ENCODE measurements at regions not wholly inside any gene's neighbourhood (a gene's known extent, or its start where the extent isn't known, plus 50 kb on each side); places are given as distances from the start of the nearest gene placed in this dataset.

GRCh38 chr1:168917796-168918195, 188.7 kb upstream of the ATP1B1 start:
- no peak for TF ChIP-seq CTCF (IDR thresholded peaks at IDR 0.05)
- no peak for TF ChIP-seq RNF2 (IDR thresholded peaks at IDR 0.05; ENCODE audit: borderline replicate concordance, low read depth)
- no peak for TF ChIP-seq POLR2A (IDR thresholded peaks at IDR 0.05; ENCODE audit: low read length)
- TF ChIP-seq CEBPB (IDR thresholded peaks at IDR 0.05) = no peak
- no peak for TF ChIP-seq PBX3 (IDR thresholded peaks at IDR 0.05)
- no peak for TF ChIP-seq REST (IDR thresholded peaks at IDR 0.05)
- no peak for TF ChIP-seq CBX8 (IDR thresholded peaks at IDR 0.05)
- TF ChIP-seq BHLHE40 (IDR thresholded peaks at IDR 0.05; ENCODE audit: low read depth, low read length) = no peak
- TF ChIP-seq HOXA7 (CRISPR knock-in tag; IDR thresholded peaks at IDR 0.05) = no peak
- TF ChIP-seq USF2 (IDR thresholded peaks at IDR 0.05) = no peak
- no peak for TF ChIP-seq RCOR1 (IDR thresholded peaks at IDR 0.05; ENCODE audit: low read depth, low read length)
- no peak for TF ChIP-seq MAFK (IDR thresholded peaks at IDR 0.05; ENCODE audit: partially characterized antibody)
- no peak for TF ChIP-seq EHMT2 (IDR thresholded peaks at IDR 0.05; ENCODE audit: low read depth)
